HCT116 (cell line): ENCODE measurements at regions not wholly inside any gene's neighbourhood (a gene's known extent, or its start where the extent isn't known, plus 50 kb on each side); places are given as distances from the start of the nearest gene placed in this dataset.

Source experiments
- ATAC-seq: fragments of 200-7000 bp; cut with Tn5 transposase; 2 replicates; pipeline ENCODE4 v1.9.1; 2020; ENCODE audit warnings: mild to moderate bottlenecking, moderate library complexity
- BruUV-seq: library from RNA; stranded (reverse); fragments of 400-500 nt; replicated peaks from 2 replicates; lab custom pipeline; 2021; lab: Mats Ljungman, UMichigan
- CTCF ChIA-PET: fragments of 300-600 bp; sonication (Branson Sonifier 250); formaldehyde crosslinking; loops from one replicate; lab custom pipeline; 2021; ENCODE audit warnings: antibody characterized with exemption; lab: Charles Lee
- POLR2A ChIA-PET: fragments of 300-600, 350-600 bp; sonication (Branson Sonifier 250); formaldehyde crosslinking; loops from one replicate; lab custom pipeline; 2021; ENCODE audit warnings: antibody characterized with exemption; lab: Charles Lee
- RAD21 ChIA-PET, 2 experiments: fragments of 300-600 bp; sonication (Branson Sonifier 250); formaldehyde crosslinking; loops; one replicate each; lab custom pipeline; 2023; ENCODE audit warnings: low total read pairs in 2 of 2; ENCODE audit not compliant: uncharacterized antibody in 2 of 2, unreplicated experiment in 2 of 2, low non-redundant PET in 1 of 2; lab: Charles Lee
- DNase-seq: peaks from one replicate; pipeline ENCODE4 v3.0.0-alpha.2; 2010; ENCODE audit warnings: low read depth, low spot score
- H2AFZ ChIP-seq: fragments of 200-600 bp; shearing (Covaris generic), sonication (generic); 2 replicates; pipeline ENCODE4 v1.6.1; 2017; ENCODE audit warnings: low read depth, mixed run types, mixed read lengths, antibody characterized with exemption, low read length; ENCODE audit not compliant: poor library complexity, severe bottlenecking
- H3K27ac ChIP-seq: 2 replicates; pipeline ENCODE4 v1.5.1; 2012; ENCODE audit warnings: low read depth, low read length
- H3K27me3 ChIP-seq: fragments of 200-600 bp; sonication (generic); 2 replicates; pipeline ENCODE4 v1.6.1; 2016; ENCODE audit warnings: mixed run types, low read length, mixed read lengths; ENCODE audit not compliant: insufficient read depth
- H3K36me3 ChIP-seq, 2 experiments: fragments of 200-500 bp in 1 of 2; fragments of 200-600 bp in 1 of 2; sonication (Bioruptor generic) in 1 of 2; sonication (generic) in 1 of 2; 2 replicates each; pipeline versions ENCODE4 v1.5.1 to v1.6.1; 2014 to 2016; ENCODE audit warnings: low read length in 2 of 2, inconsistent platforms in 1 of 2, mixed read lengths in 1 of 2, mixed run types in 1 of 2; ENCODE audit not compliant: insufficient read depth in 2 of 2, control insufficient read depth in 1 of 2
- H3K4me1 ChIP-seq, 2 experiments: fragments of 200-600 bp in 1 of 2; sonication (generic) in 1 of 2; 2 replicates each; pipeline versions ENCODE4 v1.5.1 to v1.6.1; 2012 to 2017; ENCODE audit warnings: low read length in 2 of 2, inconsistent platforms in 1 of 2, mild to moderate bottlenecking in 1 of 2, mixed read lengths in 1 of 2, mixed run types in 1 of 2, moderate library complexity in 1 of 2; ENCODE audit not compliant: insufficient read depth in 2 of 2, control insufficient read depth in 1 of 2
- H3K4me2 ChIP-seq: fragments of 200-600 bp; sonication (generic); 2 replicates; pipeline ENCODE4 v1.6.1; 2017; ENCODE audit warnings: mixed run types, low read length, mixed read lengths
- H3K4me3 ChIP-seq, 2 experiments: fragments of 200-600 bp in 1 of 2; sonication (generic) in 1 of 2; replicated peaks in 1 of 2; 2 replicates each; pipeline ENCODE4 v1.5.1; 2011 to 2016; ENCODE audit warnings: low read length in 2 of 2, control low read depth in 1 of 2, low read depth in 1 of 2, mild to moderate bottlenecking in 1 of 2, mixed read lengths in 1 of 2, mixed run types in 1 of 2
- H3K79me2 ChIP-seq: fragments of 200-600 bp; sonication (generic); 2 replicates; pipeline ENCODE4 v1.6.1; 2017; ENCODE audit warnings: mild to moderate bottlenecking, mixed run types, low read length, moderate library complexity, mixed read lengths; ENCODE audit not compliant: insufficient read depth
- H3K9ac ChIP-seq: fragments of 200-600 bp; sonication (generic); 2 replicates; pipeline ENCODE4 v1.6.1; 2016; ENCODE audit warnings: low read length, mixed read lengths
- H3K9me2 ChIP-seq: fragments of 200-600 bp; sonication (generic), shearing (Covaris generic); 2 replicates; pipeline ENCODE4 v1.6.1; 2017; ENCODE audit warnings: mixed run types, mild to moderate bottlenecking, moderate library complexity; ENCODE audit not compliant: insufficient read depth
- H3K9me3 ChIP-seq, 2 experiments: fragments of 200-500 bp in 1 of 2; fragments of 200-600 bp in 1 of 2; sonication (Bioruptor generic) in 1 of 2; sonication (generic) in 1 of 2; 2 replicates each; pipeline ENCODE4 v1.6.1; 2014 to 2017; ENCODE audit warnings: low read length in 2 of 2, mixed read lengths in 2 of 2, inconsistent platforms in 1 of 2, low read depth in 1 of 2, mild to moderate bottlenecking in 1 of 2, mixed run types in 1 of 2, moderate library complexity in 1 of 2; ENCODE audit not compliant: control insufficient read depth in 1 of 2, insufficient read depth in 1 of 2
- H4K20me1 ChIP-seq: fragments of 200-600 bp; sonication (generic), shearing (Covaris generic); 2 replicates; pipeline ENCODE4 v1.6.1; 2017; ENCODE audit warnings: mixed run types, mild to moderate bottlenecking, moderate library complexity; ENCODE audit not compliant: insufficient read depth
- CEBPB ChIP-seq: IDR thresholded peaks from 2 replicates; pipeline ENCODE4 v1.6.1; 2012; ENCODE audit warnings: low read depth
- ELF1 ChIP-seq: IDR thresholded peaks from 2 replicates; pipeline ENCODE4 v1.6.1; 2012; ENCODE audit warnings: low read depth, borderline replicate concordance
- EZH2 ChIP-seq: fragments of 200-600 bp; sonication (generic); IDR thresholded peaks from 2 replicates; pipeline ENCODE4 v1.6.1; 2017; ENCODE audit warnings: antibody characterized with exemption, mixed run types
- EZH2phosphoT487 ChIP-seq: fragments of 200-600 bp; IDR thresholded peaks from 2 replicates; pipeline ENCODE4 v1.6.1; 2018; ENCODE audit warnings: antibody characterized with exemption, borderline replicate concordance
- JUND ChIP-seq: IDR thresholded peaks from 2 replicates; pipeline ENCODE4 v1.6.1; 2012
- POLR2A ChIP-seq: IDR thresholded peaks from 2 replicates; pipeline ENCODE4 v1.7.0; 2011; ENCODE audit warnings: borderline replicate concordance; ENCODE audit not compliant: insufficient read depth, insufficient read length; ENCODE audit errors: extremely low read depth
- POLR2AphosphoS5 ChIP-seq: IDR thresholded peaks from 2 replicates; pipeline ENCODE4 v1.6.1; 2011; ENCODE audit warnings: mild to moderate bottlenecking, low read depth, low read length, moderate library complexity
- RAD21 ChIP-seq: IDR thresholded peaks from 2 replicates; pipeline ENCODE4 v1.6.1; 2012; ENCODE audit warnings: low read depth, mild to moderate bottlenecking
- TCF7L2 ChIP-seq: IDR thresholded peaks from 2 replicates; pipeline ENCODE4 v1.7.0; 2011; ENCODE audit warnings: borderline replicate concordance, inconsistent platforms; ENCODE audit not compliant: insufficient read depth, insufficient read length; ENCODE audit errors: extremely low read depth
- YY1 ChIP-seq: IDR thresholded peaks from 2 replicates; pipeline ENCODE4 v1.6.1; 2011; ENCODE audit warnings: low read length, low read depth, moderate library complexity, mild to moderate bottlenecking; ENCODE audit not compliant: insufficient replicate concordance; ENCODE audit errors: extremely low read depth
- ZFX ChIP-seq: fragments of 450-650 bp; IDR thresholded peaks from 2 replicates; pipeline ENCODE4 v1.6.1; 2017
- ZNF274 ChIP-seq: fragments of 200-500 bp; sonication (Bioruptor generic); IDR thresholded peaks from 2 replicates; pipeline ENCODE4 v1.6.1; 2014; ENCODE audit warnings: mild to moderate bottlenecking, low read depth, low read length, inconsistent platforms
- intact Hi-C: fragments of 100-400 bp; cut with micrococcal nuclease; formaldehyde crosslinking; loops from 2 replicates; pipeline ENCODE4 v1.10.0; 2022
- TF ChIP-seq, protein P1 (sequence below): IDR thresholded peaks from 2 replicates; pipeline ENCODE4 v1.6.1; 2012; ENCODE audit warnings: low read depth
- TF ChIP-seq, protein P2 (sequence below): IDR thresholded peaks from 2 replicates; pipeline ENCODE4 v1.6.1; 2012
- TF ChIP-seq, protein P3 (sequence below), 3 experiments: fragments of 200-600 bp in 1 of 3; sonication (generic) in 1 of 3; IDR thresholded peaks in 2 of 3; conservative IDR thresholded peaks in 1 of 3; 2 replicates each; pipeline ENCODE4 v1.5.1; 2012 to 2017; ENCODE audit warnings: low read depth in 2 of 3, low read length in 2 of 3, antibody characterized with exemption in 1 of 3, borderline replicate concordance in 1 of 3, control low read depth in 1 of 3, mild to moderate bottlenecking in 1 of 3, mixed read lengths in 1 of 3, mixed run types in 1 of 3, moderate library complexity in 1 of 3; ENCODE audit not compliant: insufficient read depth in 1 of 3

DNA sequence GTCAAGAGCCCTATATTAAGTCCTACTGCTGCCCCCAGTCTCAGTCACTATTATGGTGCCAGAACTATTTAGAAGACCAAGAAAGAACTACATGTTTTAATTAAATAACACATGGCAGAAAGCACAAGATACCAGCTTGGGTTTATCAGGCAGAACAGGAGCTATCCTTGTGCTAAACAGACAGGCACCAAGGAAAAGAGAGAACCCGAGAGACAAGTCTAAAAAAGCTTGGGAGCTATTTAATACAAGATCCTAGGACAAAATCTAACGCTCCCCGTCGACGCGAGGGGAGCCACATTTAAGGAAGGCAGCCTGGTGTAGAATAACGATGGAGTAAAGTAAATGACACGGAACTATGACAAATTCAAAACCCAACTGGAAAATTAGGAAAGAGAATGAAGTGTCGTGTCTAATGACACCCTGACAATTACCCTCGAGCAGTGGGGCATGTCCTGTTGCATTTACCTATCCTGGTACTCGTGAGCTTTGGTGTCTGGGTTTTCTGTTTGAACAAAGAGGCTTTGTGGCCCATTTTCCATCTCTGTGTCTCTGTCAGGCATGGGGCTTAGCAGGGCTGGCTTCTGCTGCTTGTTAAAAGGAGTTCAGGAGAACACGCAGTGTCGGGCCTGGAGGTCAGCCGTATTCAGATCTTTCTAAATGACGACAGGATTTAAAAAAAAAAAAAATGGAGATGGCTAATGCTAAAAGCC is 140.6 kb downstream of the ETNK1 start:
- DNase-seq = no peak
- ATAC-seq = no peak
- Histone ChIP-seq H2AFZ (no peak overlapping the region), H3K9me2 (no peaks in the 10 kb centered on the region), H4K20me1 (no peaks in the 10 kb centered on the region), H3K9me3 (no peaks in the 10 kb centered on the region), H3K4me3 (no peak overlapping the region), H3K79me2 (no peaks in the 10 kb centered on the region), H3K9ac (no peak overlapping the region), H3K27me3 (no peaks in the 10 kb centered on the region), H3K27ac (no peak overlapping the region), H3K4me2 (no peak overlapping the region), H3K36me3 (no peaks in the 10 kb centered on the region), H3K4me1 (no peaks in the 10 kb centered on the region)
- RAD21 ChIA-PET = no interaction called here
- BruUV-seq = no TSS peak
- no peak for TF ChIP-seq EZH2phosphoT487
- TF ChIP-seq EZH2 = no peak
- TF ChIP-seq TCF7L2 = no peak
- TF ChIP-seq POLR2AphosphoS5 = no peak
- POLR2A ChIA-PET = no interaction called here
- intact Hi-C loops = no loop called here
- CTCF ChIA-PET = no interaction called here

DNA sequence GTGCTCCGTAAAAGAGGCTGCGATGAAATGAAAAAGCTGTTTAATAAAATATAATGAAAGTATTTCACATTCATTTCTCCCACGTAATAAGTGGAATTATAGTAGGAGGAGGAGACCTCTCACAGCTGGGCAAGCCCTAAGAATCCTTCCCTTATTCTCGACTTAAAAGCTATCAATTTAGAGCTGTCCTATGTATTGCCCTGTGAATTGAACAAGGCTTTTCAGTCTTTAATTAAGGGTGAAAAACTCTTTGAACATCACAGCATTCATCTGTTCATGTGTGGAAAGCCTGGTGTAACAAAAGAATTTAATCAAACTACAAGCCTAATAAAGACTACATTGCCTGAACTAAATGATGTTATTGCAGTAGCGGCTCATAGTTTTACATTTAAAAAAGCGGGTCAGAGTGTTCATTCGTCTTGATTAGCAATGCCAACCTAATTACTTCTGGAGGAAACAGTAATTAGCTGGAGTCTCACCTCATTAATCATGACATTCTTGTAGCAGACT is 142.0 kb downstream of the ETNK1 start:
- BruUV-seq = no TSS peak
- no peak overlapping the region for H2AFZ ChIP-seq
- DNase-seq = no peak
- H3K27me3 ChIP-seq = no peaks in the 10 kb centered on the region
- ATAC-seq = no peak
- intact Hi-C loops = no loop called here
- no peaks in the 10 kb centered on the region for H3K4me1 ChIP-seq
- no peak overlapping the region for H3K4me2 ChIP-seq
- no peaks in the 10 kb centered on the region for H3K9me2 ChIP-seq
- no peaks in the 10 kb centered on the region for H3K9me3 ChIP-seq
- ChIA-PET RAD21 (no interaction called here), CTCF (no interaction called here), POLR2A (no interaction called here)
- no peak overlapping the region for H3K9ac ChIP-seq
- no peaks in the 10 kb centered on the region for H3K36me3 ChIP-seq
- H3K79me2 ChIP-seq = no peaks in the 10 kb centered on the region
- no peak overlapping the region for H3K4me3 ChIP-seq
- H4K20me1 ChIP-seq = no peaks in the 10 kb centered on the region
- no peak overlapping the region for H3K27ac ChIP-seq
- TF ChIP-seq, protein P1, sequence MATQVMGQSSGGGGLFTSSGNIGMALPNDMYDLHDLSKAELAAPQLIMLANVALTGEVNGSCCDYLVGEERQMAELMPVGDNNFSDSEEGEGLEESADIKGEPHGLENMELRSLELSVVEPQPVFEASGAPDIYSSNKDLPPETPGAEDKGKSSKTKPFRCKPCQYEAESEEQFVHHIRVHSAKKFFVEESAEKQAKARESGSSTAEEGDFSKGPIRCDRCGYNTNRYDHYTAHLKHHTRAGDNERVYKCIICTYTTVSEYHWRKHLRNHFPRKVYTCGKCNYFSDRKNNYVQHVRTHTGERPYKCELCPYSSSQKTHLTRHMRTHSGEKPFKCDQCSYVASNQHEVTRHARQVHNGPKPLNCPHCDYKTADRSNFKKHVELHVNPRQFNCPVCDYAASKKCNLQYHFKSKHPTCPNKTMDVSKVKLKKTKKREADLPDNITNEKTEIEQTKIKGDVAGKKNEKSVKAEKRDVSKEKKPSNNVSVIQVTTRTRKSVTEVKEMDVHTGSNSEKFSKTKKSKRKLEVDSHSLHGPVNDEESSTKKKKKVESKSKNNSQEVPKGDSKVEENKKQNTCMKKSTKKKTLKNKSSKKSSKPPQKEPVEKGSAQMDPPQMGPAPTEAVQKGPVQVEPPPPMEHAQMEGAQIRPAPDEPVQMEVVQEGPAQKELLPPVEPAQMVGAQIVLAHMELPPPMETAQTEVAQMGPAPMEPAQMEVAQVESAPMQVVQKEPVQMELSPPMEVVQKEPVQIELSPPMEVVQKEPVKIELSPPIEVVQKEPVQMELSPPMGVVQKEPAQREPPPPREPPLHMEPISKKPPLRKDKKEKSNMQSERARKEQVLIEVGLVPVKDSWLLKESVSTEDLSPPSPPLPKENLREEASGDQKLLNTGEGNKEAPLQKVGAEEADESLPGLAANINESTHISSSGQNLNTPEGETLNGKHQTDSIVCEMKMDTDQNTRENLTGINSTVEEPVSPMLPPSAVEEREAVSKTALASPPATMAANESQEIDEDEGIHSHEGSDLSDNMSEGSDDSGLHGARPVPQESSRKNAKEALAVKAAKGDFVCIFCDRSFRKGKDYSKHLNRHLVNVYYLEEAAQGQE = no peak
- TF ChIP-seq YY1 (no peak), RAD21 (no peak), ZFX (no peak), POLR2AphosphoS5 (no peak), EZH2phosphoT487 (no peak), CEBPB (no peak), ELF1 (no peak), JUND (no peak), POLR2A (no peak), ZNF274 (no peak)
- TF ChIP-seq, protein P2, sequence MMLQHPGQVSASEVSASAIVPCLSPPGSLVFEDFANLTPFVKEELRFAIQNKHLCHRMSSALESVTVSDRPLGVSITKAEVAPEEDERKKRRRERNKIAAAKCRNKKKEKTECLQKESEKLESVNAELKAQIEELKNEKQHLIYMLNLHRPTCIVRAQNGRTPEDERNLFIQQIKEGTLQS = no peak
- TF ChIP-seq, protein P3, sequence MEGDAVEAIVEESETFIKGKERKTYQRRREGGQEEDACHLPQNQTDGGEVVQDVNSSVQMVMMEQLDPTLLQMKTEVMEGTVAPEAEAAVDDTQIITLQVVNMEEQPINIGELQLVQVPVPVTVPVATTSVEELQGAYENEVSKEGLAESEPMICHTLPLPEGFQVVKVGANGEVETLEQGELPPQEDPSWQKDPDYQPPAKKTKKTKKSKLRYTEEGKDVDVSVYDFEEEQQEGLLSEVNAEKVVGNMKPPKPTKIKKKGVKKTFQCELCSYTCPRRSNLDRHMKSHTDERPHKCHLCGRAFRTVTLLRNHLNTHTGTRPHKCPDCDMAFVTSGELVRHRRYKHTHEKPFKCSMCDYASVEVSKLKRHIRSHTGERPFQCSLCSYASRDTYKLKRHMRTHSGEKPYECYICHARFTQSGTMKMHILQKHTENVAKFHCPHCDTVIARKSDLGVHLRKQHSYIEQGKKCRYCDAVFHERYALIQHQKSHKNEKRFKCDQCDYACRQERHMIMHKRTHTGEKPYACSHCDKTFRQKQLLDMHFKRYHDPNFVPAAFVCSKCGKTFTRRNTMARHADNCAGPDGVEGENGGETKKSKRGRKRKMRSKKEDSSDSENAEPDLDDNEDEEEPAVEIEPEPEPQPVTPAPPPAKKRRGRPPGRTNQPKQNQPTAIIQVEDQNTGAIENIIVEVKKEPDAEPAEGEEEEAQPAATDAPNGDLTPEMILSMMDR (IDR thresholded peaks at IDR 0.05 in 2 of 3, conservative IDR thresholded peaks at IDR 0.05 in 1 of 3; ENCODE audit: borderline replicate concordance in 1 of 3, insufficient read depth in 1 of 3, low read depth in 2 of 3, low read length in 2 of 3) = no peak
